ENCODE measurements at regions not wholly inside any gene's neighbourhood (a gene's known extent, or its start where the extent isn't known, plus 50 kb on each side); places are given as distances from the start of the nearest gene placed in this dataset.

GRCh38 chr15:99440551-99441443 is 125.0 kb upstream of the MEF2A start:
- TF ChIP-seq CTCF (IDR thresholded peaks at IDR 0.05; ENCODE audit: low read depth, low read length) = no peak
- TF ChIP-seq MAX (IDR thresholded peaks at IDR 0.05; ENCODE audit: low read depth, low read length) = no peak
- TF ChIP-seq POLR2A (IDR thresholded peaks at IDR 0.05; ENCODE audit: extremely low read depth, insufficient read length) = no peak
- no peak for TF ChIP-seq MYC (IDR thresholded peaks at IDR 0.05; ENCODE audit: low read depth, low read length)
